ENCODE measurements at regions not wholly inside any gene's neighbourhood (a gene's known extent, or its start where the extent isn't known, plus 50 kb on each side); places are given as distances from the start of the nearest gene placed in this dataset.

- H3K9me1 ChIP-seq (replicated peaks; ENCODE audit: control insufficient read depth, extremely low read depth, insufficient read depth, low read length) = no peaks in the 10 kb centered on the region
- peak overlapping the region; percentile 39 for H2AFZ ChIP-seq (ENCODE audit: low read depth, low read length)
- DNase-seq (ENCODE audit: low read depth, low spot score) (no peak), FAIRE-seq (no peak)
- intact Hi-C loops (cut with micrococcal nuclease) = no loop called here
- H3K4me2 ChIP-seq (ENCODE audit: insufficient read depth, low read length) = no peak overlapping the region
- peaks cover 4% of the 10 kb centered on the region in 2 experiments for H3K27me3 ChIP-seq (ENCODE audit: control insufficient read depth in 2 of 2, insufficient read depth in 2 of 2, low read length in 2 of 2)
- H4K20me1 ChIP-seq (replicated peaks; ENCODE audit: control insufficient read depth, extremely low read depth, insufficient read depth, low read length) = no peaks in the 10 kb centered on the region
- dilution Hi-C loops (cut with MboI; ENCODE audit: extremely low pct_ligation_motif_present, low sequenced_read_pairs) = loop anchor here (25.0 kb wide), 2 partner anchors 96 to 271 kb away; no protein-coding TSS in a partner anchor
- no TSS peak for BruUV-seq (replicated peaks)
- no peak overlapping the region for H3K9ac ChIP-seq (replicated peaks; ENCODE audit: extremely low read depth, insufficient read depth, low read length)
- no peaks in the 10 kb centered on the region for H3K79me2 ChIP-seq (ENCODE audit: control insufficient read depth, insufficient read depth, low read length)
- no peaks in the 10 kb centered on the region for H3K36me3 ChIP-seq (ENCODE audit: control insufficient read depth in 2 of 2, extremely low read depth in 1 of 2, insufficient read depth in 2 of 2, low read length in 2 of 2)
- TF ChIP-seq GATA2 (IDR thresholded peaks at IDR 0.05; ENCODE audit: insufficient read depth, insufficient read length, low read depth, low read length) (no peak), MAX (IDR thresholded peaks at IDR 0.05; ENCODE audit: insufficient read depth, insufficient read length) (no peak), FOS (IDR thresholded peaks at IDR 0.05; ENCODE audit: borderline replicate concordance, insufficient read depth, low read length) (no peak), JUN (IDR thresholded peaks at IDR 0.05; ENCODE audit: borderline replicate concordance, insufficient read depth, insufficient read length, low read depth) (no peak)
- CTCF ChIA-PET = interaction anchor here (1.8 kb wide), 1 partner anchor 272 kb away, joined by 6 read pairs; no protein-coding TSS in a partner anchor
- POLR2A ChIA-PET = no interaction called here
- H3K4me3 ChIP-seq (replicated peaks in 1 of 3; ENCODE audit: insufficient read depth in 1 of 3, low read depth in 1 of 3, low read length in 3 of 3) = peak overlapping the region in 1 of 3 experiments; percentile 10
- no peaks in the 10 kb centered on the region for H3K4me1 ChIP-seq (ENCODE audit: control insufficient read depth, extremely low read depth, insufficient read depth, low read length)
- no peak overlapping the region for H3K27ac ChIP-seq (ENCODE audit: insufficient read depth, low read depth, low read length)
- H3K9me3 ChIP-seq (replicated peaks; ENCODE audit: control insufficient read depth, insufficient read depth, low read length) = no peaks in the 10 kb centered on the region
Measured at GRCh38 chr15:31216215-31216911, 110.3 kb upstream of the KLF13 start.

GRCh38 chr15:31217067-31217466 lies 109.6 kb upstream of the KLF13 start:
- no peaks in the 10 kb centered on the region for H3K9me1 ChIP-seq (replicated peaks; ENCODE audit: control insufficient read depth, extremely low read depth, insufficient read depth, low read length)
- dilution Hi-C loops (cut with MboI; ENCODE audit: extremely low pct_ligation_motif_present, low sequenced_read_pairs) (loop anchor here (25.0 kb wide), 2 partner anchors 95 to 270 kb away; no protein-coding TSS in a partner anchor), intact Hi-C loops (cut with micrococcal nuclease) (no loop called here)
- H3K4me1 ChIP-seq (ENCODE audit: control insufficient read depth, extremely low read depth, insufficient read depth, low read length) = no peaks in the 10 kb centered on the region
- no peaks in the 10 kb centered on the region for H3K79me2 ChIP-seq (ENCODE audit: control insufficient read depth, insufficient read depth, low read length)
- FAIRE-seq (no peak), DNase-seq (ENCODE audit: low read depth, low spot score) (no peak)
- no peak overlapping the region for H3K27ac ChIP-seq (ENCODE audit: insufficient read depth, low read depth, low read length)
- H3K4me3 ChIP-seq (replicated peaks in 1 of 3; ENCODE audit: insufficient read depth in 1 of 3, low read depth in 1 of 3, low read length in 3 of 3) = no peak overlapping the region
- no peaks in the 10 kb centered on the region for H4K20me1 ChIP-seq (replicated peaks; ENCODE audit: control insufficient read depth, extremely low read depth, insufficient read depth, low read length)
- CTCF ChIA-PET = interaction anchor here (1.6 to 1.8 kb wide), 2 partner anchors 218 to 272 kb away, joined by 4 to 6 read pairs; no protein-coding TSS in a partner anchor
- H3K9me3 ChIP-seq (replicated peaks; ENCODE audit: control insufficient read depth, insufficient read depth, low read length) = no peaks in the 10 kb centered on the region
- H3K36me3 ChIP-seq (ENCODE audit: control insufficient read depth in 2 of 2, extremely low read depth in 1 of 2, insufficient read depth in 2 of 2, low read length in 2 of 2) = no peaks in the 10 kb centered on the region
- no TSS peak for BruUV-seq (replicated peaks)
- H3K4me2 ChIP-seq (ENCODE audit: insufficient read depth, low read length) = no peak overlapping the region
- H3K9ac ChIP-seq (replicated peaks; ENCODE audit: extremely low read depth, insufficient read depth, low read length) = no peak overlapping the region
- H3K27me3 ChIP-seq (ENCODE audit: control insufficient read depth in 2 of 2, insufficient read depth in 2 of 2, low read length in 2 of 2) = peaks cover 2 to 7% of the 10 kb centered on the region in 2 experiments
- TF ChIP-seq MYC (IDR thresholded peaks at IDR 0.05; ENCODE audit: low read depth, low read length) (no peak), MAX (IDR thresholded peaks at IDR 0.05; ENCODE audit: insufficient read depth, insufficient read length) (no peak), FOS (IDR thresholded peaks at IDR 0.05; ENCODE audit: borderline replicate concordance, insufficient read depth, low read length) (no peak), POLR2A (IDR thresholded peaks at IDR 0.05; ENCODE audit: low read depth, low read length) (no peak), CTCF (IDR thresholded peaks at IDR 0.05; ENCODE audit: extremely low read depth in 1 of 2, insufficient read depth in 1 of 2, low read depth in 1 of 2, low read length in 2 of 2) (no peak), EZH2 (IDR thresholded peaks at IDR 0.05; ENCODE audit: borderline replicate concordance, low read depth, low read length, severe bottlenecking) (no peak), GATA2 (IDR thresholded peaks at IDR 0.05; ENCODE audit: insufficient read depth, insufficient read length, low read depth, low read length) (no peak), JUN (IDR thresholded peaks at IDR 0.05; ENCODE audit: borderline replicate concordance, insufficient read depth, insufficient read length, low read depth) (no peak), POLR2AphosphoS5 (IDR thresholded peaks at IDR 0.05; ENCODE audit: insufficient read depth, low read depth, low read length) (no peak)
- POLR2A ChIA-PET = no interaction called here
- no peak overlapping the region for H2AFZ ChIP-seq (ENCODE audit: low read depth, low read length)
